WTC11 (cell line): ENCODE measurements at regions not wholly inside any gene's neighbourhood (a gene's known extent, or its start where the extent isn't known, plus 50 kb on each side); places are given as distances from the start of the nearest gene placed in this dataset.

Experiments used
- ATAC-seq: fragments of 200-7000 bp; cut with Tn5 transposase; 2 replicates; pipeline ENCODE4 v1.10.0; 2021; ENCODE audit warnings: mild to moderate bottlenecking, moderate library complexity
- CTCF ChIA-PET: fragments of 300-600 bp; sonication (Branson Sonifier 250); formaldehyde crosslinking; loops from one replicate; lab custom pipeline; 2021; ENCODE audit warnings: antibody characterized with exemption; lab: Charles Lee
- POLR2A ChIA-PET: fragments of 350-600 bp; sonication (Branson Sonifier 250); formaldehyde crosslinking; loops from one replicate; lab custom pipeline; 2021; ENCODE audit warnings: antibody characterized with exemption; lab: Charles Lee
- DNase-seq: peaks from one replicate; pipeline ENCODE4 v3.0.0; 2021; ENCODE audit warnings: low spot score
- H3K27ac Mint-ChIP-seq: 2 replicates; pipeline ENCODE4 v1.8.0; 2021; ENCODE audit warnings: mixed read lengths
- H3K27me3 Mint-ChIP-seq: 2 replicates; pipeline ENCODE4 v1.8.0; 2021; ENCODE audit warnings: low read depth, mild to moderate bottlenecking, moderate library complexity, mixed read lengths
- H3K36me3 Mint-ChIP-seq: 2 replicates; pipeline ENCODE4 v1.8.0; 2021; ENCODE audit warnings: mixed read lengths
- H3K4me1 Mint-ChIP-seq: 2 replicates; pipeline ENCODE4 v1.8.0; 2022; ENCODE audit warnings: mixed read lengths
- H3K4me3 Mint-ChIP-seq: 2 replicates; pipeline ENCODE4 v1.8.0; 2021; ENCODE audit warnings: mild to moderate bottlenecking, moderate library complexity, mixed read lengths
- H3K9me3 Mint-ChIP-seq: 2 replicates; pipeline ENCODE4 v1.8.0; 2021; ENCODE audit warnings: mixed read lengths
- ARID4B ChIP-seq: sonication (generic); formaldehyde crosslinking; IDR thresholded peaks from 2 replicates; pipeline ENCODE4 v1.8.0; 2023; ENCODE audit warnings: missing genetic modification reagents, mild to moderate bottlenecking, borderline replicate concordance
- CREB1 ChIP-seq: sonication (generic); formaldehyde crosslinking; IDR thresholded peaks from 2 replicates; pipeline ENCODE4 v1.8.0; 2023; ENCODE audit warnings: mild to moderate bottlenecking, missing genetic modification reagents
- CREM ChIP-seq: sonication (generic); formaldehyde crosslinking; IDR thresholded peaks from 2 replicates; pipeline ENCODE4 v1.8.1; 2022; ENCODE audit warnings: mild to moderate bottlenecking, missing genetic modification reagents, moderate library complexity
- GABPB1 ChIP-seq: sonication (generic); formaldehyde crosslinking; IDR thresholded peaks from 2 replicates; pipeline ENCODE4 v1.8.1; 2023; ENCODE audit warnings: mild to moderate bottlenecking, missing genetic modification reagents
- GTF2I ChIP-seq: fragments of 250-450 bp; sonication (Bioruptor Pico); conservative IDR thresholded peaks from 2 replicates; pipeline ENCODE4 v1.4.0; 2021; ENCODE audit warnings: mild to moderate bottlenecking
- MLX ChIP-seq: sonication (generic); formaldehyde crosslinking; IDR thresholded peaks from 2 replicates; pipeline ENCODE4 v1.8.1; 2023; ENCODE audit warnings: mild to moderate bottlenecking, missing genetic modification reagents, moderate library complexity
- NFYB ChIP-seq: sonication (generic); formaldehyde crosslinking; conservative IDR thresholded peaks from 2 replicates; pipeline ENCODE4 v1.8.0; 2022; ENCODE audit warnings: low read depth, missing genetic modification reagents
- PRRX2 ChIP-seq: fragments of 250-450 bp; sonication (Bioruptor Pico); IDR thresholded peaks from 2 replicates; pipeline ENCODE4 v1.8.0; 2021; ENCODE audit warnings: mild to moderate bottlenecking
- RORB ChIP-seq: fragments of 250-450 bp; sonication (Bioruptor Pico); IDR thresholded peaks from 2 replicates; pipeline ENCODE4 v1.9.0; 2021; ENCODE audit warnings: mild to moderate bottlenecking
- SMAD4 ChIP-seq: sonication (generic); formaldehyde crosslinking; IDR thresholded peaks from 2 replicates; pipeline ENCODE4 v1.8.0; 2022; ENCODE audit warnings: mild to moderate bottlenecking, missing genetic modification reagents
- TEAD1 ChIP-seq: sonication (generic); formaldehyde crosslinking; IDR thresholded peaks from 2 replicates; pipeline ENCODE4 v1.8.0; 2022; ENCODE audit warnings: mild to moderate bottlenecking, missing genetic modification reagents
- ZBTB21 ChIP-seq: sonication (generic); formaldehyde crosslinking; IDR thresholded peaks from 2 replicates; pipeline ENCODE4 v1.8.1; 2023; ENCODE audit warnings: mild to moderate bottlenecking, missing genetic modification reagents, borderline replicate concordance
- ZNF219 ChIP-seq: sonication (generic); formaldehyde crosslinking; IDR thresholded peaks from 2 replicates; pipeline ENCODE4 v1.8.0; 2023; ENCODE audit warnings: missing genetic modification reagents, mild to moderate bottlenecking, borderline replicate concordance
- ZNF317 ChIP-seq: sonication (generic); formaldehyde crosslinking; IDR thresholded peaks from 2 replicates; pipeline ENCODE4 v1.8.1; 2023; ENCODE audit warnings: low read depth, mild to moderate bottlenecking, moderate library complexity, missing genetic modification reagents, borderline replicate concordance
- TF ChIP-seq, protein P1 (sequence below): fragments of 250-450 bp; sonication (Bioruptor Pico); IDR thresholded peaks from 2 replicates; pipeline ENCODE4 v1.9.0; 2021; ENCODE audit warnings: mild to moderate bottlenecking

- Mint-ChIP-seq H3K4me3 (no peak overlapping the region), H3K9me3 (no peaks in the 10 kb centered on the region), H3K4me1 (peaks cover 60% of the 10 kb centered on the region), H3K36me3 (no peaks in the 10 kb centered on the region), H3K27ac (peak overlapping the region; percentile 89; the same call in 1 of the 2 replicates), H3K27me3 (no peaks in the 10 kb centered on the region; the same call in 1 of the 2 replicates)
- ATAC-seq = no peak
- TF ChIP-seq SMAD4 (CRISPR knock-in tag) (no peak), CREB1 (CRISPR knock-in tag) (no peak), ARID4B (CRISPR knock-in tag) (no peak), CREM (no peak), NFYB (CRISPR knock-in tag) (no peak), MLX (CRISPR knock-in tag) (no peak), PRRX2 (CRISPR knock-in tag) (no peak)
- DNase-seq = no peak
- ChIA-PET CTCF (interaction anchor here (1.3 kb wide), 1 partner anchor 173 kb away, joined by 3 read pairs; no protein-coding TSS in a partner anchor), POLR2A (no interaction called here)
Measured at GRCh38 chr1:29504709-29505410, 268.5 kb downstream of the PTPRU start.

- ChIA-PET POLR2A (no interaction called here), CTCF (interaction anchor here (0.7 to 1.3 kb wide), 4 partner anchors 87 to 172 kb away, joined by 3 read pairs; no protein-coding TSS in a partner anchor)
- DNase-seq (no peak), ATAC-seq (no peak)
- Mint-ChIP-seq H3K27me3 (no peaks in the 10 kb centered on the region; the same call in 1 of the 2 replicates), H3K27ac (peak overlapping the region; percentile 89), H3K4me3 (0 out of 2 replicates have a peak overlapping the region, but pooled peaks have one; percentile 30), H3K36me3 (no peaks in the 10 kb centered on the region), H3K4me1 (peaks cover 66% of the 10 kb centered on the region), H3K9me3 (no peaks in the 10 kb centered on the region)
- TF ChIP-seq ZNF317 (CRISPR knock-in tag) = no peak
- TF ChIP-seq NFYB (CRISPR knock-in tag) = no peak
- no peak for TF ChIP-seq RORB (CRISPR knock-in tag)
- no peak for TF ChIP-seq GABPB1 (CRISPR knock-in tag)
- no peak for TF ChIP-seq ZBTB21 (CRISPR knock-in tag)
- TF ChIP-seq GTF2I = no peak
- no peak for TF ChIP-seq ZNF219 (CRISPR knock-in tag)
- TF ChIP-seq, protein P1, sequence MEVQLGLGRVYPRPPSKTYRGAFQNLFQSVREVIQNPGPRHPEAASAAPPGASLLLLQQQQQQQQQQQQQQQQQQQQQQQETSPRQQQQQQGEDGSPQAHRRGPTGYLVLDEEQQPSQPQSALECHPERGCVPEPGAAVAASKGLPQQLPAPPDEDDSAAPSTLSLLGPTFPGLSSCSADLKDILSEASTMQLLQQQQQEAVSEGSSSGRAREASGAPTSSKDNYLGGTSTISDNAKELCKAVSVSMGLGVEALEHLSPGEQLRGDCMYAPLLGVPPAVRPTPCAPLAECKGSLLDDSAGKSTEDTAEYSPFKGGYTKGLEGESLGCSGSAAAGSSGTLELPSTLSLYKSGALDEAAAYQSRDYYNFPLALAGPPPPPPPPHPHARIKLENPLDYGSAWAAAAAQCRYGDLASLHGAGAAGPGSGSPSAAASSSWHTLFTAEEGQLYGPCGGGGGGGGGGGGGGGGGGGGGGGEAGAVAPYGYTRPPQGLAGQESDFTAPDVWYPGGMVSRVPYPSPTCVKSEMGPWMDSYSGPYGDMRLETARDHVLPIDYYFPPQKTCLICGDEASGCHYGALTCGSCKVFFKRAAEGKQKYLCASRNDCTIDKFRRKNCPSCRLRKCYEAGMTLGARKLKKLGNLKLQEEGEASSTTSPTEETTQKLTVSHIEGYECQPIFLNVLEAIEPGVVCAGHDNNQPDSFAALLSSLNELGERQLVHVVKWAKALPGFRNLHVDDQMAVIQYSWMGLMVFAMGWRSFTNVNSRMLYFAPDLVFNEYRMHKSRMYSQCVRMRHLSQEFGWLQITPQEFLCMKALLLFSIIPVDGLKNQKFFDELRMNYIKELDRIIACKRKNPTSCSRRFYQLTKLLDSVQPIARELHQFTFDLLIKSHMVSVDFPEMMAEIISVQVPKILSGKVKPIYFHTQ (CRISPR knock-in tag) = no peak
- TF ChIP-seq TEAD1 (CRISPR knock-in tag) = no peak
Measured at GRCh38 chr1:29504196-29504595, 267.9 kb downstream of the PTPRU start.
